Peyer's patch (tissue), 4 donors: ENCODE measurements at regions not wholly inside any gene's neighbourhood (a gene's known extent, or its start where the extent isn't known, plus 50 kb on each side); places are given as distances from the start of the nearest gene placed in this dataset.

Source experiments
- POLR2A ChIP-seq, 2 donors: fragments of 450-650 bp; IDR thresholded peaks; one replicate each; pipeline ENCODE4 v1.5.1; 2017; ENCODE audit warnings: antibody characterized with exemption in 2 of 2, mild to moderate bottlenecking in 2 of 2, moderate library complexity in 2 of 2
- TF ChIP-seq, protein P1 (sequence below), 6 experiments: fragments of 450-650 bp in 4 of 6; fragments of 200-600 bp in 2 of 6; sonication (generic) in 1 of 6; IDR thresholded peaks; one replicate each; pipeline ENCODE4 v1.5.1; 2017 to 2019; ENCODE audit warnings: antibody characterized with exemption in 6 of 6, mild to moderate bottlenecking in 3 of 6, moderate library complexity in 1 of 6

DNA sequence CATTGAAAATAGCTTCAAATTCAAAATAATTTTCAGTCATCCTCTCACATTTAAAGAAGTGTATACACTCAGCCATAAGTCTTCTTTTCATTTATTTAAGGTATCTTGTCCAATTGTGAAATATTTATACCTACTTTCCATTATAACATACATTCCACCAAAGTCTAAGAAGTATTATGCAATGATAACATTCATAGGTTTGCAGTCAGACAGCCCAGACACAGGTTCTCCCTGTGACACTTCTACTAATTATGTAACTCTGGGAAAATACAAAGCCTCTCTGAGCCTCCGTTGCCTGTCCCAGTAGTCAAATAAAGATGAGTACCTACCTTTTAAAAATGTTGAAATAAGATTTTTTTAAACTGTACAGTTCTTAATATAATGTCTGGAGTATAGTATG, 320.9 kb upstream of the RPS23 start:
- TF ChIP-seq, protein P1, sequence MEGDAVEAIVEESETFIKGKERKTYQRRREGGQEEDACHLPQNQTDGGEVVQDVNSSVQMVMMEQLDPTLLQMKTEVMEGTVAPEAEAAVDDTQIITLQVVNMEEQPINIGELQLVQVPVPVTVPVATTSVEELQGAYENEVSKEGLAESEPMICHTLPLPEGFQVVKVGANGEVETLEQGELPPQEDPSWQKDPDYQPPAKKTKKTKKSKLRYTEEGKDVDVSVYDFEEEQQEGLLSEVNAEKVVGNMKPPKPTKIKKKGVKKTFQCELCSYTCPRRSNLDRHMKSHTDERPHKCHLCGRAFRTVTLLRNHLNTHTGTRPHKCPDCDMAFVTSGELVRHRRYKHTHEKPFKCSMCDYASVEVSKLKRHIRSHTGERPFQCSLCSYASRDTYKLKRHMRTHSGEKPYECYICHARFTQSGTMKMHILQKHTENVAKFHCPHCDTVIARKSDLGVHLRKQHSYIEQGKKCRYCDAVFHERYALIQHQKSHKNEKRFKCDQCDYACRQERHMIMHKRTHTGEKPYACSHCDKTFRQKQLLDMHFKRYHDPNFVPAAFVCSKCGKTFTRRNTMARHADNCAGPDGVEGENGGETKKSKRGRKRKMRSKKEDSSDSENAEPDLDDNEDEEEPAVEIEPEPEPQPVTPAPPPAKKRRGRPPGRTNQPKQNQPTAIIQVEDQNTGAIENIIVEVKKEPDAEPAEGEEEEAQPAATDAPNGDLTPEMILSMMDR (IDR thresholded peaks at IDR 0.05), result no peak
- no peak for TF ChIP-seq POLR2A (IDR thresholded peaks at IDR 0.05)
